Astrocyte (in vitro differentiated cells and primary cell): ENCODE measurements at regions not wholly inside any gene's neighbourhood (a gene's known extent, or its start where the extent isn't known, plus 50 kb on each side); places are given as distances from the start of the nearest gene placed in this dataset.

Source experiments
- DNase-seq: peaks from one replicate; pipeline ENCODE4 v3.0.0-alpha.2; 2010; ENCODE audit warnings: low read depth
- FAIRE-seq: peaks from 2 replicates; lab custom pipeline; 2011; peaks lifted over from hg19 to GRCh38; lab: Jason Lieb, UNC
- H2AFZ ChIP-seq: 2 replicates; pipeline ENCODE4 v1.6.0; 2012; ENCODE audit warnings: low read depth, low read length, inconsistent platforms
- H3K27ac ChIP-seq: 2 replicates; pipeline ENCODE4 v1.5.1; 2011; ENCODE audit warnings: low read depth, low read length, inconsistent platforms
- H3K27me3 ChIP-seq: 2 replicates; pipeline ENCODE4 v1.6.0; 2011; ENCODE audit warnings: low read length, inconsistent platforms; ENCODE audit not compliant: insufficient read depth
- H3K36me3 ChIP-seq: 2 replicates; pipeline ENCODE4 v1.5.1; 2011; ENCODE audit warnings: low read length, inconsistent platforms; ENCODE audit not compliant: insufficient read depth
- H3K4me1 ChIP-seq: 2 replicates; pipeline ENCODE4 v1.5.1; 2011; ENCODE audit warnings: low read length, inconsistent platforms; ENCODE audit not compliant: insufficient read depth
- H3K4me2 ChIP-seq: 2 replicates; pipeline ENCODE4 v1.6.0; 2012; ENCODE audit warnings: low read length, inconsistent platforms
- H3K4me3 ChIP-seq: 2 replicates; pipeline ENCODE4 v1.5.1; 2011; ENCODE audit warnings: low read depth, mild to moderate bottlenecking, low read length, inconsistent platforms; ENCODE audit not compliant: insufficient read depth
- H3K79me2 ChIP-seq: 2 replicates; pipeline ENCODE4 v1.6.0; 2012; ENCODE audit warnings: mild to moderate bottlenecking, low read length, inconsistent platforms; ENCODE audit not compliant: insufficient read depth
- H3K9ac ChIP-seq: 2 replicates; pipeline ENCODE4 v1.6.0; 2012; ENCODE audit warnings: mild to moderate bottlenecking, low read length, inconsistent platforms
- H3K9me3 ChIP-seq: 2 replicates; pipeline ENCODE4 v1.5.1; 2012; ENCODE audit warnings: low read depth, mild to moderate bottlenecking, low read length, inconsistent platforms; ENCODE audit not compliant: insufficient read depth
- H4K20me1 ChIP-seq: 2 replicates; pipeline ENCODE4 v1.6.0; 2012; ENCODE audit warnings: low read length, inconsistent platforms; ENCODE audit not compliant: insufficient read depth
- H3K27ac Mint-ChIP-seq: one replicate; pipeline ENCODE4 v1.8.0; 2021; ENCODE audit warnings: mild to moderate bottlenecking, mixed read lengths; ENCODE audit not compliant: unreplicated experiment
- H3K27me3 Mint-ChIP-seq: one replicate; pipeline ENCODE4 v1.8.0; 2021; ENCODE audit warnings: low read depth, mixed read lengths; ENCODE audit not compliant: unreplicated experiment
- H3K36me3 Mint-ChIP-seq: one replicate; pipeline ENCODE4 v1.8.0; 2021; ENCODE audit warnings: low read depth, mixed read lengths; ENCODE audit not compliant: unreplicated experiment
- H3K4me1 Mint-ChIP-seq: one replicate; pipeline ENCODE4 v1.8.0; 2021; ENCODE audit warnings: low read depth, mixed read lengths; ENCODE audit not compliant: unreplicated experiment
- H3K4me3 Mint-ChIP-seq: one replicate; pipeline ENCODE4 v1.8.0; 2021; ENCODE audit warnings: mild to moderate bottlenecking, moderate library complexity, mixed read lengths; ENCODE audit not compliant: unreplicated experiment
- H3K9me3 Mint-ChIP-seq: one replicate; pipeline ENCODE4 v1.8.0; 2021; ENCODE audit warnings: mild to moderate bottlenecking, mixed read lengths; ENCODE audit not compliant: unreplicated experiment
- EZH2 ChIP-seq: IDR thresholded peaks from 2 replicates; pipeline ENCODE4 v1.6.1; 2012; ENCODE audit warnings: mild to moderate bottlenecking, low read length, inconsistent platforms; ENCODE audit not compliant: insufficient read depth
- TF ChIP-seq, protein P1 (sequence below): IDR thresholded peaks from 2 replicates; pipeline ENCODE4 v1.5.1; 2011; ENCODE audit warnings: low read depth, mild to moderate bottlenecking, inconsistent platforms, low read length, moderate library complexity; ENCODE audit not compliant: insufficient read depth

DNA sequence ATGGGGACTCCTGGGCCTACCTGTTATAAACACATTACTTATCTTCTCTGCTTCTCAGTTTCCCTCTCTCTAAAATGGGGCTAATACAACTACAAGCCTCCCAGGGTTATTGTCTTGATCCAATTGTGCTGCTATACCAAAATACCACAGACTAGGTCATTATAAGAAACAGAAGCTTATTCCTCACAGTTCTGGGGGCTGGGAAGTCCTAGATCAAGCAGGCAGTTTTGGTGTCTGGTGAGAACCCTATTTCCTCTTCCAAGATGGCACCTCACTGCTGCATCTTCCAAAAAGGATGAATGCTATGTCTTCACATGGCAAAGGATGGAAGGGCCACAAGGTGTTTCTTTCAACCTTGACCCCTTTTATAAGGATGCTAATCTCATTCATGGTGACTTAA, 732.9 kb upstream of the TBX3 start:
- no peak for FAIRE-seq

DNA sequence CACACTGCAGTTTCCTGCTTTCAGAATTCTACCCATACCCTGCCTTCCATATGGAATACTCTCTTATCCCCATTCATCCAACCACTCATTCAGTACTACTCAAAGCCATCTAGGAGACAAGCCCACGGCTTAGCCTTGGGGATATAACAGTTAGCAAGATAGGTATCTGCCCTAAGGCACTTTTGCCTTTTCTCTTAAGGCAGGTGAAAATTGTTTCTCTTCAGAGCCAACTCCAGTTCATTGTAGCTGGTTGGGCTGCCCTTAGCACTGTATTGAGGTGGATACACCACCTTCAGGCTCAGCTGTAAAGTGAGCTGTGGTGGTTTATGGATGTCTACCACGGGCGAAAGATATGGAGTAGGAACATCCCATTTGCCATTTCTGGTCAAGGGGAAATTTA, 729.7 kb upstream of the TBX3 start:
- DNase-seq (no peak), FAIRE-seq (no peak)
- no peak overlapping the region for H2AFZ ChIP-seq
- no peak overlapping the region for H3K27ac Mint-ChIP-seq
- H3K4me2 ChIP-seq: no peak overlapping the region
- H3K4me1 ChIP-seq: no peaks in the 10 kb centered on the region
- H3K9me3 Mint-ChIP-seq: no peaks in the 10 kb centered on the region
- H3K9ac ChIP-seq: no peak overlapping the region
- no peak overlapping the region for H3K27ac ChIP-seq
- no peaks in the 10 kb centered on the region for H3K36me3 Mint-ChIP-seq
- H3K4me3 ChIP-seq: no peak overlapping the region
- H3K4me3 Mint-ChIP-seq: no peak overlapping the region
- no peaks in the 10 kb centered on the region for H4K20me1 ChIP-seq
- no peaks in the 10 kb centered on the region for H3K36me3 ChIP-seq
- H3K27me3 Mint-ChIP-seq: peaks cover 7% of the 10 kb centered on the region
- no peak for TF ChIP-seq EZH2
- TF ChIP-seq, protein P1, sequence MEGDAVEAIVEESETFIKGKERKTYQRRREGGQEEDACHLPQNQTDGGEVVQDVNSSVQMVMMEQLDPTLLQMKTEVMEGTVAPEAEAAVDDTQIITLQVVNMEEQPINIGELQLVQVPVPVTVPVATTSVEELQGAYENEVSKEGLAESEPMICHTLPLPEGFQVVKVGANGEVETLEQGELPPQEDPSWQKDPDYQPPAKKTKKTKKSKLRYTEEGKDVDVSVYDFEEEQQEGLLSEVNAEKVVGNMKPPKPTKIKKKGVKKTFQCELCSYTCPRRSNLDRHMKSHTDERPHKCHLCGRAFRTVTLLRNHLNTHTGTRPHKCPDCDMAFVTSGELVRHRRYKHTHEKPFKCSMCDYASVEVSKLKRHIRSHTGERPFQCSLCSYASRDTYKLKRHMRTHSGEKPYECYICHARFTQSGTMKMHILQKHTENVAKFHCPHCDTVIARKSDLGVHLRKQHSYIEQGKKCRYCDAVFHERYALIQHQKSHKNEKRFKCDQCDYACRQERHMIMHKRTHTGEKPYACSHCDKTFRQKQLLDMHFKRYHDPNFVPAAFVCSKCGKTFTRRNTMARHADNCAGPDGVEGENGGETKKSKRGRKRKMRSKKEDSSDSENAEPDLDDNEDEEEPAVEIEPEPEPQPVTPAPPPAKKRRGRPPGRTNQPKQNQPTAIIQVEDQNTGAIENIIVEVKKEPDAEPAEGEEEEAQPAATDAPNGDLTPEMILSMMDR: no peak
- no peaks in the 10 kb centered on the region for H3K79me2 ChIP-seq
- H3K9me3 ChIP-seq: no peaks in the 10 kb centered on the region
- H3K4me1 Mint-ChIP-seq: no peaks in the 10 kb centered on the region
- no peaks in the 10 kb centered on the region for H3K27me3 ChIP-seq

More for the DNA sequence above, 732.9 kb upstream of the TBX3 start:
- Mint-ChIP-seq H3K9me3 (no peaks in the 10 kb centered on the region), H3K27me3 (peaks cover 7% of the 10 kb centered on the region), H3K4me1 (no peaks in the 10 kb centered on the region), H3K27ac (no peak overlapping the region), H3K36me3 (no peaks in the 10 kb centered on the region), H3K4me3 (no peak overlapping the region)
- Histone ChIP-seq H2AFZ (no peak overlapping the region), H3K9ac (no peak overlapping the region), H3K36me3 (no peaks in the 10 kb centered on the region), H3K27ac (no peak overlapping the region), H3K79me2 (no peaks in the 10 kb centered on the region), H3K9me3 (no peaks in the 10 kb centered on the region), H3K4me3 (no peak overlapping the region), H3K27me3 (no peaks in the 10 kb centered on the region), H3K4me1 (no peaks in the 10 kb centered on the region), H4K20me1 (no peaks in the 10 kb centered on the region), H3K4me2 (no peak overlapping the region)
- TF ChIP-seq EZH2: no peak
- TF ChIP-seq, protein P1: no peak
- DNase-seq: no peak

DNA sequence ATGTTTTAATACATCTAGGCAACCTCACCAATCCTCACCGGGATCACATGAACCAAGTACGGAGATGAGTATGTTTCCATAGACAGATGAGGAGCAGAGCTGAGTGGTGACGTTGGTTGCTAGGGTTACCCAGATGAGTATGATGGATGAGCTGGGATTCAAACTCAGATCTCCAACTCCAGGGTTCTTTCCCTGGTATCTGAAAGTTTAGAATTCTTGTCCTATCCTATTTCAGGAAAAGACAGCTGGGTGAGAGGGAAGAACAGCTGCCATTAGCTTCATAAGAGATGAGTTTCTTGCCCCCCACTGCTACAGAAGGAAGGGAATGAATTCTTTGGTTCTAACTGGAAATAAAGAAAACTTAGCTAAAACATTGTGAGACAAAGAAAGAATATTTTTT, 728.9 kb upstream of the TBX3 start:
- H3K4me2 ChIP-seq: no peak overlapping the region
- no peaks in the 10 kb centered on the region for H3K36me3 ChIP-seq
- H3K4me3 Mint-ChIP-seq: no peak overlapping the region
- H3K9ac ChIP-seq: no peak overlapping the region
- H3K36me3 Mint-ChIP-seq: no peaks in the 10 kb centered on the region
- no peaks in the 10 kb centered on the region for H3K27me3 ChIP-seq
- H3K4me3 ChIP-seq: no peak overlapping the region
- no peaks in the 10 kb centered on the region for H3K9me3 ChIP-seq
- no peaks in the 10 kb centered on the region for H3K4me1 ChIP-seq
- H3K27me3 Mint-ChIP-seq: peaks cover 7% of the 10 kb centered on the region
- H3K27ac Mint-ChIP-seq: no peak overlapping the region
- no peaks in the 10 kb centered on the region for H3K4me1 Mint-ChIP-seq
- no peak overlapping the region for H3K27ac ChIP-seq
- TF ChIP-seq, protein P1: no peak
- TF ChIP-seq EZH2: no peak
- no peaks in the 10 kb centered on the region for H4K20me1 ChIP-seq
- no peaks in the 10 kb centered on the region for H3K79me2 ChIP-seq
- H2AFZ ChIP-seq: no peak overlapping the region
- H3K9me3 Mint-ChIP-seq: no peaks in the 10 kb centered on the region
- FAIRE-seq (no peak), DNase-seq (no peak)
